Omental fat pad (tissue), 3 donors: ENCODE measurements at regions not wholly inside any gene's neighbourhood (a gene's known extent, or its start where the extent isn't known, plus 50 kb on each side); places are given as distances from the start of the nearest gene placed in this dataset.

ENCODE experiments used
- ATAC-seq: fragments of 150-250 bp; one replicate; pipeline ENCODE4 v1.9.1; 2016; ENCODE audit warnings: mild to moderate bottlenecking, moderate library complexity; ENCODE audit not compliant: low FRiP score
- DNase-seq: peaks from one replicate; pipeline ENCODE4 v3.0.0-alpha.2; 2019; ENCODE audit warnings: low spot score
- TF ChIP-seq, protein P1 (sequence below), 3 donors: fragments of 450-650 bp; IDR thresholded peaks; one replicate each; pipeline ENCODE4 v1.5.1; 2016 to 2017; ENCODE audit warnings: antibody characterized with exemption in 3 of 3, mild to moderate bottlenecking in 3 of 3, moderate library complexity in 2 of 3

DNA sequence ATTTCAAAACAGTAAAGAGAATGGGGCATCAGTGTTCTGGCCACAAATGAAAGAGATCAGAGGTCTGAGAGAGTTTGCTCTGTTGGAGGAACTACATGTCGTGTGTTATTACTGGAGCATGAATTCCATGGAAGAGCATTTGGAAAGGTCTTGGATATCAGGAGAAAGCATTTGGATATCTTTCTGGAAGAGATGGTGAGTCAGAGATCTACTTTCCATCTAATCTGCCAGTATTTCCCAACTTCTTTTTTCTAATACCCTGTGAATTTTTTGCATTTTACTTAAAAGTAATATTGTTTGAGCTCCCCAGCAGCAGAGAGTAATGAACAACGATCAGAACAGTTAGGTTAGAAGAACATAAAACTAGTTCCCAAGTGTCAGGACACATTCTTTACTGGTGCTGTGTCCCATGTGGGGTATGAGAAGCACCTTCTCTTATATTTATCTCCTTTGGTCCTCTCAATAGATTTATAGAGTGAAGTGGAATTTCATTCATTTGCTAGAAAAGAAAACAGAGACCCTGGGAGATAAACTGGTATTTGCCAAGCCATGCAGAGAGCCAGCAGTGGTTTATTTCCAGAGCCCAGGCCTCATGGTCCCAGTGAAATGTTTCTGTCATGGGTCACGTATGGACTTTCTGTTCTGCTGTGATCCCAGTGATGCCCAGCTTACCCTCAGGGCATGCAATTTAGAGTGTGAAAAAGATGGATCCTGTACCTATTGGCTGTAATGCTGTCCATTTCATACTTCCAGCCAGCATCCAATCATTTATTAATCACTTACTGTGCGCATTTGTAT is 130.8 kb upstream of the NT5C1B start:
- DNase-seq (no peak), ATAC-seq (no peak)
- TF ChIP-seq, protein P1, sequence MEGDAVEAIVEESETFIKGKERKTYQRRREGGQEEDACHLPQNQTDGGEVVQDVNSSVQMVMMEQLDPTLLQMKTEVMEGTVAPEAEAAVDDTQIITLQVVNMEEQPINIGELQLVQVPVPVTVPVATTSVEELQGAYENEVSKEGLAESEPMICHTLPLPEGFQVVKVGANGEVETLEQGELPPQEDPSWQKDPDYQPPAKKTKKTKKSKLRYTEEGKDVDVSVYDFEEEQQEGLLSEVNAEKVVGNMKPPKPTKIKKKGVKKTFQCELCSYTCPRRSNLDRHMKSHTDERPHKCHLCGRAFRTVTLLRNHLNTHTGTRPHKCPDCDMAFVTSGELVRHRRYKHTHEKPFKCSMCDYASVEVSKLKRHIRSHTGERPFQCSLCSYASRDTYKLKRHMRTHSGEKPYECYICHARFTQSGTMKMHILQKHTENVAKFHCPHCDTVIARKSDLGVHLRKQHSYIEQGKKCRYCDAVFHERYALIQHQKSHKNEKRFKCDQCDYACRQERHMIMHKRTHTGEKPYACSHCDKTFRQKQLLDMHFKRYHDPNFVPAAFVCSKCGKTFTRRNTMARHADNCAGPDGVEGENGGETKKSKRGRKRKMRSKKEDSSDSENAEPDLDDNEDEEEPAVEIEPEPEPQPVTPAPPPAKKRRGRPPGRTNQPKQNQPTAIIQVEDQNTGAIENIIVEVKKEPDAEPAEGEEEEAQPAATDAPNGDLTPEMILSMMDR (IDR thresholded peaks at IDR 0.05), result no peak

DNA sequence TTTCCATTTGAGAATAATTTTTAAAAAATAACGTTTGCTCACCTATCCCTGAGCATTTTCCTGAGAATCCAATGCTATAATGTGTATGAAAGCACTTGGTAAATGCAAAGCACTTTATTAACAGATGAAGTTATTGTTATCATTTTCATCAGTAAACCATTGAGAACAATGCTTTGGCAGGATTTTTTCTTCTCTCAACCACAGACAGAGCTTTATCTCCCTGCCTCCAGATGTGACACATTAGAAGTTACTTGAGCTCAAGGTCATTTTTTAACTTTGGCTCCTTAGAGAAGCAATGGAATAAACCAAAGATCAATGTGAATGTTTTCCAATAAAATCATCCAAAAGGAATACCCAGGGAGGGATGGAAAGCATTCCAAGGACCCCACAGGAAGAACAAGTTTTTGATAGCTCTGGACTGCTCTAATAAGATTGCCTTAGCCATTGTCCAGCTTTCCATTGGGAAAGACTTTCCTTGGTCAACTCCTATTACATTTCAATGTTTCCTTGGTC is 118.9 kb upstream of the NT5C1B start:
- TF ChIP-seq, protein P1 (IDR thresholded peaks at IDR 0.05), result no peak
- DNase-seq (no peak), ATAC-seq (no peak)

DNA sequence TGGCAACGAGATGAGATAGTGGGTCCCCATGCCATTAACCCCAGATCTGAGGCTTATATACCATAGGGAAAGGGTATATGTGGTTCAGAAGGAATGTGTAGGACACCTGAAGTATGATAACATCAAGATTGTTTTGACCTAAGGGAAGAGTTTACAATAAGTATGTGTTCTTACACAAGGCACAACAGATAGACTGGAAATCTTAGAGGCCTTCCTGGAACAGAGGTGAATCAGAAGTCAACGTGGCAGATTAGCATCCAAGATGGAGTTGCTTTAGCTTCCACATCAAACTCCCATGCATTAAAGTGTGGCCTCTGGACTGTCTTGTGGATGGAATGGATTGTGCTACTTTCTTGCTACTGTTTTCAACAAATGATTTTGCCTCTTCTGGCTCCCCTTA is 116.6 kb upstream of the NT5C1B start:
- ATAC-seq, result no peak
- TF ChIP-seq, protein P1 (IDR thresholded peaks at IDR 0.05), result no peak
- no peak for DNase-seq

DNA sequence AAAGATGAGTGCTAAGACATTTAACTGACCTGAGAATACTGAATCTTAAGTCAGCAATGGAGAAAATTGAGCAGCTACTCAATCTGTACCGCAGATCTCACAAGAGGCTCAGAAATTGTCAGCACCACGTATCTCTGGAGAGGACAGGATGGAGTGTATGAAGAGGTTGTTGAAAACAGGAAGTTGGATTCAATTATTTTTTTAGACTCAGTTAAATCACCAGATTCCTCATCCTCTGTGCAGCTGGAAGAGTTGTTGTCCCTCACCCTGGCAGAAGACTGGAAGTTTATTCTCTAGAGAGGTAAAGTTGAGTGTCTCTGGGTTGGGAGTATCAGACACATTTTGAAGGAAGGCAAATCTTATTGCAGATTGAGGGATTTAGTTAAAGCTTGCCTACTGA is 114.9 kb upstream of the NT5C1B start:
- no peak for ATAC-seq
- no peak for DNase-seq
- TF ChIP-seq, protein P1 (IDR thresholded peaks at IDR 0.05), result no peak

DNA sequence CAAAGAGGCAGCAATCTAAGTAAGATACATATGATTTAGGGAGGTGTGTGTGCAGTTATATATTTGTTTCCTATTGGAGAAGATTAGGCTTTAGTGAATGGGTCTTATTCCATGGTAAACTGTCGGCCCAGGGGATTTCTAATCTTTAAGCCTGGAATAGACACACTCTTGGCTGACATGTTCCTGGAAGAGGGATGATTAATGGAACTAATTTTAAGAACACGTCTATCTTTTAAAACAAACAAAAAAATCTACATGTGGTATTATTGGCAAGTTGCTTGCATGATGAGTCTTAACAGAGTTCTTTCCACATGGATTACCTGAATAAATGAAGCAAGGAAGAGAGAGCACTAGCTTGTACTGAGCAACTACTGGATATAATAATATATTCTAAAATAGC is 114.2 kb upstream of the NT5C1B start:
- ATAC-seq, result no peak
- TF ChIP-seq, protein P1 (IDR thresholded peaks at IDR 0.05), result no peak
- no peak for DNase-seq

DNA sequence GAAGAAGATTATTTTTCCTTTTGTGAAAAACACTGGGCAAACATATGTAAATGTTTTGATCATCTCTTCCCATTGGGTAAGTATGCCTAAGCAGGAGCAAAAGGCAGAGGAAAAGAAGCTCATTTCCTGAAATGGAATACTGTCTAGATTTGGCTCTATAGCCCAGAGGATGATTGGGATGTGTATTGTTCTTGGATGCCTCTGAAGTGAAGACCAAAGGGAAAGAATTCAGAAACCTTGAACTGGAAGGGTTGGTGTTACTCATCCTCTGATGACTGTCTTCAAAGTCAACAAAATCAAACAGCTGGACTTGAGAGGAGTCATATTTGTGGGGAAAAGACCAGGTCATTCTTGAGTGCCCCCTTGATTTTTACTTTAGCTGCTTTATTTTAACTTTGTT is 112.6 kb upstream of the NT5C1B start:
- no peak for ATAC-seq
- no peak for DNase-seq
- TF ChIP-seq, protein P1 (IDR thresholded peaks at IDR 0.05), result no peak

DNA sequence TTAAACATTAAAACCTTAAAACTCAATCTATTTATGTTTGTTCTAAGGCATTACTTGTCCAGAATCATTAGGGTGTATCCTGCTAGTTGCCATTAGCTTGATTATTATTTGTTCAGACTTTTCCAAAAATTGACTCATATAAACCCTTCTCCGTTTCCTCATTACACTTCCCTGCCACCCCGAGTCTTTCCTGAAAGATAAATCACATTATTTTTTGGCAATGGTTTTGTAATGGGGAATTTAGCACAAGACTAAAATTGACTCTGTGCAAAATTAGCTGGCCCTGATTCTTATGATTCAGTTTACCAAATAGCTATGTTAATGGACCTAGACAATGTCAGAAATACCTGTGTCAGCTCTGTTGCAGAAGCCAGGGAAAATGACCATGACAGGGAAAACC is 112.2 kb upstream of the NT5C1B start:
- TF ChIP-seq, protein P1 (IDR thresholded peaks at IDR 0.05), result no peak
- ATAC-seq (peak; percentile 48), DNase-seq (no peak)
